ENCODE measurements at regions not wholly inside any gene's neighbourhood (a gene's known extent, or its start where the extent isn't known, plus 50 kb on each side); places are given as distances from the start of the nearest gene placed in this dataset.

- DNase-seq (ENCODE audit: low read depth in 2 of 2), result no peak
Observed at GRCh38 chr5:66469684-66470083, 126.5 kb upstream of the MAST4 start.

- DNase-seq (ENCODE audit: low read depth in 2 of 2), result no peak
Observed at GRCh38 chr5:66472010-66472409, 124.2 kb upstream of the MAST4 start.

- no peak for DNase-seq (ENCODE audit: low read depth in 2 of 2)
Observed at GRCh38 chr5:66475731-66476130, 120.5 kb upstream of the MAST4 start.

GRCh38 chr5:66477596-66477995 lies 118.6 kb upstream of the MAST4 start:
- no peak for DNase-seq (ENCODE audit: low read depth in 2 of 2)

GRCh38 chr5:66494437-66494836 lies 101.8 kb upstream of the MAST4 start:
- DNase-seq (ENCODE audit: low read depth in 2 of 2), result peak in 1 of 2 donors; percentile 30

DNA sequence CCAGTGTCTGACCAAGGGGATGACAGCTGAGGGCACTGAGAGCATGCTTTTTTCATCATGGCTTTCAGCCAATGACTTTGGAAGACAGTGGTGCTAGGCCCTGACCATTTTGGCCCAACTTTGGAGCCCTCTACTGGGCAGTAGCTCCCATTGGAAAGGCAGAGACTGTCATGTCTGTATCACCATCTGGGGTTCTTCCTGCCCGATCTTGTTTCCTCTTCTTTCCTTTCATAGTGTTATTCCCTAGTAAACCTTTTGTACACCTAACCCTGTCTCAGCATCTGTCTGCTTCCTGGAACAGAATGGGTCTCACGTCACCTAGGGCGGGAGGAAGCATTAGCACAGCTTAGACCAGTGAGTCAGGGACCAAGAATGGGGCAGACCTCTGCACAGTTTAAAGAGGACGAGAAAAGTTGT lies 97.4 kb upstream of the MAST4 start:
- no peak for DNase-seq (ENCODE audit: low read depth in 2 of 2)

DNA sequence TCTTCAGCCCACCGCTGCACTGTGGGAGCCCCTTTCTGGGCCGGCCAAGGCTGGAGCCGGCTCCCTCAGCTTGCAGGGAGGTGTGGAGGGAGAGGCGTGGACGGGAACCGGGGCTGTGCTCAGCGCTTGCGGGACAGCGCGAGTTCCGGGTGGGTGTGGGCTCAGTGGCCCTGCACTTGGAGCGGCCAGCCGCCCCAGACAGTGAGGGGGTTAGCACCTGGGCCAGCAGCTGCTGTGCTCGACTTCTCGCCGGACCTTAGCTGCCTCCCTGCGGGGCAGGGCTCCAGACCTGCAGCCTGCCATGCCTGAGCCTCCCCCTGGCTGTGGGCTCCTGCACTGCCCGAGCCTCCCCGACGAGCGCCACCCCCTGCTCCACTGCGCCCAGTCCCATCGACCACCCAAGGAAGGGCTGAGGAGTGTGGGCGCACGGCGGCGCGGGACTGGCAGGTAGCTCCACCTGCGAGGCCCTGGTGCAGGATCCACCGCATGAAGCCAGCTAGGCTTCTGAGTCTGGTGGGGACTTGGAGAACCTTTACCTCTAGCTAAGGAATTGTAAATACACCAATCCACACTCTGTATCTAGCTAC lies 92.9 kb upstream of the MAST4 start:
- DNase-seq (ENCODE audit: low read depth in 2 of 2), result no peak

DNA sequence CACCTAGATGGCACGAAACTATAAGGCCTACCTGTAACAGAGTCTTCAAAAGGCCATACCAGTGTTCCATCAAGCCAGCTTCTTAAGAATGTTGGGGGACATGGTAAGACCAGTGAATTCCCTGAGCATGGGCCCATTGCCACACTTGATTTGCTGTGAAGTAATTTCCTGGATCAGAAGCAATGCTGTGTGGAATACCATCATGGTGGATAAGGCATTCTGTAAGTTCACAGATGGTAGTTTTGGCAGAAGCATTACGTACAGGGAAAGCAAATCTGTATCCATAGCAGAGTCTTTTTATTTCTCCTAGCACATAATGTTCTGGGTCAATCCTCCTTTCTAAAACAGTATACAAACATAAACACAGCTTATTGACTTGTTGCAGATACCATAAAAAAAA lies 89.1 kb upstream of the MAST4 start:
- DNase-seq (ENCODE audit: low read depth in 2 of 2), result no peak

- DNase-seq (ENCODE audit: low read depth in 2 of 2), result no peak
Observed at GRCh38 chr5:66511491-66511890, 84.7 kb upstream of the MAST4 start.

DNA sequence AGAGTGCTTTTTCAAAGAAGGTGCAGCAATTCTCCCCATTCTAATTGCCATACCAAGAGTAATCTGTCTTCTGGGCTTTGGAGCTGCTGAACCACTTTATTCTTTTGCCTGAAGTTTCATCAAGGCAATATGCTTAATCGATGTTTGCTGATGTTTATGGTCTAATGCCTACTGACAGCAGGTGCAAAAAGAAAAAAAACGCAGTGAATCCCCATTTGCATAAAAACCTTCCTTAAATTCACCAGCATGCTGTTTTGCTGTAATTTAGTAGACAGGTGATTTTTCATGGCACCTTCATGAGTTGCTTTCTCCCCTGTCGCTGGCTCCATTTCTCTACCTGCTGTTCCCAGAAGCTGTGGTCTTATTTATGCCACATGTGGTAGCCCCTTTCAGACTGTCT lies 83.1 kb upstream of the MAST4 start:
- DNase-seq (ENCODE audit: low read depth in 2 of 2), result no peak

- DNase-seq (ENCODE audit: low read depth in 2 of 2), result no peak
Observed at GRCh38 chr5:66515209-66515608, 81.0 kb upstream of the MAST4 start.

GRCh38 chr5:66516550-66516949 lies 79.6 kb upstream of the MAST4 start:
- DNase-seq (ENCODE audit: low read depth in 2 of 2), result no peak

DNA sequence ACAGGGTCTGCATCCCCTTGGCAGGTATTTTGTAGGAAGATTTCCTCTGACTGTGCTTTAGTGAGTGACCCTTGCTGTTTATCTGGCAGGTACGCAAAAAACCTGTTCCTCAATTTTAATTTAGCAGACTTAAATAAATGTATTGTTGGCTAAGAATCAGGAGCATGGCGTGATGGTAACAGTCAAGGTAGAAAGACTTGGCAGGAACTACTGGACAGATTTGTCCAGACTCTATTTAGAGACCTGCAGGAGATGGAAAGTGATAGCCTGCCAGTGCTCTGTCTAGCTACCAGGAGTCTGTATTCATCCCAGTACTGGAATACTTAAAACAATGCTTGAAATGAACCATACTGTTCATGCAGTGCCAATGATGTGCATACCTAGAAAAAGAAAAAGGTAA lies 78.8 kb upstream of the MAST4 start:
- no peak for DNase-seq (ENCODE audit: low read depth in 2 of 2)

- no peak for DNase-seq (ENCODE audit: low read depth in 2 of 2)
Observed at GRCh38 chr5:66518052-66518451, 78.1 kb upstream of the MAST4 start.

DNA sequence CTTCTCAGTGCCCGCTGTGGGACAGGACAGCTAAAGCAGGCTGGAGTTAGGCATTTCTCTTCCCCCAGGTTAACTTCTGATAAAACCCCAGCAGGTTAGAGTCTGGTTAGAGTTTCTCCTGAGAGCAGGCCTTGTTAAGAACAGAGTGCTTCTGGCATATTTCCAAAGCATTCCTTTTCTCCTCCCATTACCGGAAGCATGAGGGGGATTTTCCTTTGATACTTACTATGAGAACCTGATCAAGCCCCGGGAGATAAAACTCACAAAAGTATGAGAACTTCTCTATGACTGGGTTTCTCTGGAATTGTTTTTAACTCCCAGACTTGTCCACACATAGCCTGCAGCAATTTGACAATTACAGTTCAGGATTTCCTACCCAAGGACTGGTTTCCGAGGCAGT lies 77.4 kb upstream of the MAST4 start:
- DNase-seq (ENCODE audit: low read depth in 2 of 2), result no peak

DNA sequence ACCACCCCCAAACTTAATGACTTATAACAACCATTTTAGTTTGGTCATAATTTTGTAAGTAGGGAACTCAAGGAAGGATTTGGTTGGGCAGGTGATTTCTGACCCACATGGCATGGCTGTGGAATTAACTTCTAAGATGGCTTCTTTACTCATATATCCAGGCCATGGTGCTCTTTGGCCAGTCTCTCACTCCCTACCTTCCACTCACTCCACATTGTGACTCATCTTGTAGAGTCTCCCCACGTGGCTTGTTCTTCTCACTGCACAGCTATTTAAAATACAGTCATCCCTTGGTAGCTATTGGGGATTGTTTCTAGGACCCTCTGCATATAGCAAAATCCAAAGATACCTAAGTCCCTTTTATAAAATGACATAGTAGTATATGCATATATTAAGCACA lies 76.6 kb upstream of the MAST4 start:
- no peak for DNase-seq (ENCODE audit: low read depth in 2 of 2)

DNA sequence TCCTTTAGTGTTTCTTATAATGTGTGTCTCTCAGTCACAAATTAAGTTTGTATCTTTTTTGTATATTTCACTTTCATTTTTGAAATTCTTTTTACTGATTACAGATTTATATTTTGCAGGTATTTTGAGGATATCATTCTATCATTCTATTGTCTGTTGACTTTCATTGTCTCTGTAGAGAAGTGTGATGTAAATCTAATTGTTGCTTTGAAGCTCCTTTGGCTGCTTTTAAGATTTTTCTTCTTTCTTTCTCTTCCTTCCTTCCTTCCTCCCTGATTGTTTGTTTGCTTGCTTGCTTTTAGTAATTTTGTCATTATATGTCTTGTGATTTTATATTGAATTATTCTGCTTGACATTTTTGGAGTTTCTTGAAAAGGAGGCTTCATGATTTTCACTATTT lies 75.3 kb upstream of the MAST4 start:
- no peak for DNase-seq (ENCODE audit: low read depth in 2 of 2)

DNA sequence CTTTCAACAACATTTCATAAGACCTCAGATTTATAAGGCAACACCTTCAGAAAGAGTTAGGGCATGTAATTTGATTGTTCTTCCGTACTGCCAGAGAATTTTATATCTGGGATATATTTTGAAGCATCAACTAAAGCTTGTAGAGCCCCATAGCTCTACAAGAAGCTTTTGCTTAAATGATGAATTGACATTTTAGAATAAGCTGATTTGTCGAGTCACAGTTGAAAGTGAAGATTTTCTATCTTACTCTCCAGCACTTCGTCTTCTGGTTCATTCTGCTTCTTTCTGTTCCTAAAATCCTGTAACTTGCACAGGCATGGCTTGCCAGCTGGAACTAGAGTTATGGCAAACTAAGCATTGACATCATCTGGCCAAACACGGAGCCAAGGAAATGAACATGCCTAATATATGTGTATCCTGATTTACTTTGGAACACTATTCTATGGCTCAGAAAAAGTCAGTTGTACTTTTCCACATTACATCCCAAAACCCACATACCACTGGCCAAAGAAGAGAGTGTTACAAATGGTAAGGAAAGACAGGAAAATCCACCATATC lies 68.6 kb upstream of the MAST4 start:
- no peak for DNase-seq (ENCODE audit: low read depth in 2 of 2)

GRCh38 chr5:66529182-66529581 lies 67.0 kb upstream of the MAST4 start:
- no peak for DNase-seq (ENCODE audit: low read depth in 2 of 2)

- no peak for DNase-seq (ENCODE audit: low read depth in 2 of 2)
Observed at GRCh38 chr5:66529704-66530103, 66.5 kb upstream of the MAST4 start.

- no peak for DNase-seq (ENCODE audit: low read depth in 2 of 2)
Observed at GRCh38 chr5:66538126-66538525, 58.1 kb upstream of the MAST4 start.

DNA sequence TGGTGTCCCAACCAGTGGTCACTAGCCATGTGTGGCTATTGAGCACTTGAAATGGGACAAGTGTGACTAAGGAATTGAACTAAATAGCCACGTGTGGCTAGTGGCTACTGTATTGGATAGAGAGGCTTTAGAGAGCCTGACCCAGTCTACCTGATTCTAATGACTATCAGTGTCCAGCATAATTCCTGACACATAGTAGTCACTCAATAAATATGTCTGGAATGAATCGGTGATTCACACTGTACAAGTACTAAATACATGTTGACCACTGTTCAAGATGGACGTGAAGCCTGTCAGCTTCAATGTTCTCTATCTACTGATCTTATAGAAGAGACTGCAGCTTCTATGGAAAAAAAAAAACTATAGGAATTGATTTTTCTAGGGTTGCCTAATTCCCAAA lies 57.7 kb upstream of the MAST4 start:
- no peak for DNase-seq (ENCODE audit: low read depth in 2 of 2)

GRCh38 chr5:66540078-66540477 lies 56.1 kb upstream of the MAST4 start:
- DNase-seq (ENCODE audit: low read depth in 2 of 2), result no peak

- no peak for DNase-seq (ENCODE audit: low read depth in 2 of 2)
Observed at GRCh38 chr5:66542711-66543110, 53.5 kb upstream of the MAST4 start.
